ENCODE measurements at regions not wholly inside any gene's neighbourhood (a gene's known extent, or its start where the extent isn't known, plus 50 kb on each side); places are given as distances from the start of the nearest gene placed in this dataset.

GRCh38 chr17:73865831-73866230, 221.6 kb upstream of the SDK2 start:
- Mint-ChIP-seq H3K27me3 (ENCODE audit: insufficient read depth) (no peaks in the 10 kb centered on the region), H3K4me3 (no peak overlapping the region), H3K4me1 (ENCODE audit: low read depth) (no peaks in the 10 kb centered on the region), H3K36me3 (ENCODE audit: low read depth) (no peaks in the 10 kb centered on the region), H3K27ac (no peak overlapping the region), H3K9me3 (no peaks in the 10 kb centered on the region)
- DNase-seq (ENCODE audit: low spot score), result no peak
- intact Hi-C loops (cut with micrococcal nuclease), result no loop called here

GRCh38 chr17:73867056-73867455, 222.8 kb upstream of the SDK2 start:
- H3K4me3 Mint-ChIP-seq, result no peak overlapping the region
- no peaks in the 10 kb centered on the region for H3K9me3 Mint-ChIP-seq
- no peaks in the 10 kb centered on the region for H3K4me1 Mint-ChIP-seq (ENCODE audit: low read depth)
- peaks cover under 1% of the 10 kb centered on the region for H3K27me3 Mint-ChIP-seq (ENCODE audit: insufficient read depth)
- no peaks in the 10 kb centered on the region for H3K36me3 Mint-ChIP-seq (ENCODE audit: low read depth)
- DNase-seq (ENCODE audit: low spot score), result no peak
- intact Hi-C loops (cut with micrococcal nuclease), result no loop called here
- H3K27ac Mint-ChIP-seq, result no peak overlapping the region

GRCh38 chr17:73870068-73870467, 225.8 kb upstream of the SDK2 start:
- Mint-ChIP-seq H3K4me3 (no peak overlapping the region), H3K9me3 (no peaks in the 10 kb centered on the region)
- DNase-seq (ENCODE audit: low spot score), result no peak

GRCh38 chr17:73870473-73870872, 226.2 kb upstream of the SDK2 start:
- H3K4me3 Mint-ChIP-seq, result no peak overlapping the region
- H3K36me3 Mint-ChIP-seq (ENCODE audit: low read depth), result no peaks in the 10 kb centered on the region
- intact Hi-C loops (cut with micrococcal nuclease), result no loop called here
- no peak overlapping the region for H3K27ac Mint-ChIP-seq
- H3K4me1 Mint-ChIP-seq (ENCODE audit: low read depth), result no peaks in the 10 kb centered on the region
- peaks cover 2% of the 10 kb centered on the region for H3K27me3 Mint-ChIP-seq (ENCODE audit: insufficient read depth)
- DNase-seq (ENCODE audit: low spot score), result no peak
- no peaks in the 10 kb centered on the region for H3K9me3 Mint-ChIP-seq

More at GRCh38 chr17:73870068-73870467, 225.8 kb upstream of the SDK2 start:
- Mint-ChIP-seq H3K27me3 (ENCODE audit: insufficient read depth) (peaks cover 2% of the 10 kb centered on the region), H3K4me1 (ENCODE audit: low read depth) (no peaks in the 10 kb centered on the region), H3K27ac (no peak overlapping the region), H3K36me3 (ENCODE audit: low read depth) (no peaks in the 10 kb centered on the region)
- intact Hi-C loops (cut with micrococcal nuclease), result no loop called here

GRCh38 chr17:73872816-73873215, 228.6 kb upstream of the SDK2 start:
- no peaks in the 10 kb centered on the region for H3K36me3 Mint-ChIP-seq (ENCODE audit: low read depth)
- H3K27ac Mint-ChIP-seq, result no peak overlapping the region
- DNase-seq (ENCODE audit: low spot score), result no peak
- peaks cover 2% of the 10 kb centered on the region for H3K27me3 Mint-ChIP-seq (ENCODE audit: insufficient read depth)
- no peak overlapping the region for H3K4me3 Mint-ChIP-seq
- no peaks in the 10 kb centered on the region for H3K9me3 Mint-ChIP-seq
- no peaks in the 10 kb centered on the region for H3K4me1 Mint-ChIP-seq (ENCODE audit: low read depth)
- intact Hi-C loops (cut with micrococcal nuclease), result no loop called here

GRCh38 chr17:73874008-73874720, 229.9 kb upstream of the SDK2 start:
- Mint-ChIP-seq H3K36me3 (ENCODE audit: low read depth) (no peaks in the 10 kb centered on the region), H3K27ac (no peak overlapping the region), H3K4me1 (ENCODE audit: low read depth) (no peaks in the 10 kb centered on the region), H3K27me3 (ENCODE audit: insufficient read depth) (peaks cover 2% of the 10 kb centered on the region), H3K9me3 (no peaks in the 10 kb centered on the region), H3K4me3 (no peak overlapping the region)
- intact Hi-C loops (cut with micrococcal nuclease), result no loop called here
- DNase-seq (ENCODE audit: low spot score), result no peak

- H3K27ac Mint-ChIP-seq, result no peak overlapping the region
- no peaks in the 10 kb centered on the region for H3K4me1 Mint-ChIP-seq (ENCODE audit: low read depth)
- H3K4me3 Mint-ChIP-seq, result no peak overlapping the region
- intact Hi-C loops (cut with micrococcal nuclease), result no loop called here
- H3K9me3 Mint-ChIP-seq, result no peaks in the 10 kb centered on the region
- H3K27me3 Mint-ChIP-seq (ENCODE audit: insufficient read depth), result peaks cover 2% of the 10 kb centered on the region
- DNase-seq (ENCODE audit: low spot score), result no peak
- no peaks in the 10 kb centered on the region for H3K36me3 Mint-ChIP-seq (ENCODE audit: low read depth)
Observed at GRCh38 chr17:73875346-73875745, 231.1 kb upstream of the SDK2 start.

GRCh38 chr17:73877962-73878361, 233.7 kb upstream of the SDK2 start:
- H3K27ac Mint-ChIP-seq, result no peak overlapping the region
- H3K9me3 Mint-ChIP-seq, result no peaks in the 10 kb centered on the region
- H3K4me1 Mint-ChIP-seq (ENCODE audit: low read depth), result no peaks in the 10 kb centered on the region
- no peak overlapping the region for H3K4me3 Mint-ChIP-seq
- intact Hi-C loops (cut with micrococcal nuclease), result no loop called here
- no peak for DNase-seq (ENCODE audit: low spot score)
- H3K36me3 Mint-ChIP-seq (ENCODE audit: low read depth), result no peaks in the 10 kb centered on the region
- H3K27me3 Mint-ChIP-seq (ENCODE audit: insufficient read depth), result no peaks in the 10 kb centered on the region

GRCh38 chr17:73878923-73879322, 234.7 kb upstream of the SDK2 start:
- no peak for DNase-seq (ENCODE audit: low spot score)
- H3K36me3 Mint-ChIP-seq (ENCODE audit: low read depth), result no peaks in the 10 kb centered on the region
- H3K27me3 Mint-ChIP-seq (ENCODE audit: insufficient read depth), result peaks cover 2% of the 10 kb centered on the region
- H3K4me1 Mint-ChIP-seq (ENCODE audit: low read depth), result no peaks in the 10 kb centered on the region
- H3K4me3 Mint-ChIP-seq, result no peak overlapping the region
- intact Hi-C loops (cut with micrococcal nuclease), result no loop called here
- H3K27ac Mint-ChIP-seq, result no peak overlapping the region
- no peaks in the 10 kb centered on the region for H3K9me3 Mint-ChIP-seq

GRCh38 chr17:73879987-73880386, 235.7 kb upstream of the SDK2 start:
- H3K4me1 Mint-ChIP-seq (ENCODE audit: low read depth), result no peaks in the 10 kb centered on the region
- peaks cover 3% of the 10 kb centered on the region for H3K27me3 Mint-ChIP-seq (ENCODE audit: insufficient read depth)
- H3K36me3 Mint-ChIP-seq (ENCODE audit: low read depth), result no peaks in the 10 kb centered on the region
- no peaks in the 10 kb centered on the region for H3K9me3 Mint-ChIP-seq
- no peak for DNase-seq (ENCODE audit: low spot score)
- intact Hi-C loops (cut with micrococcal nuclease), result no loop called here
- no peak overlapping the region for H3K27ac Mint-ChIP-seq
- no peak overlapping the region for H3K4me3 Mint-ChIP-seq

GRCh38 chr17:73882590-73882989, 238.3 kb upstream of the SDK2 start:
- no peak for DNase-seq (ENCODE audit: low spot score)
- Mint-ChIP-seq H3K27ac (no peak overlapping the region), H3K9me3 (no peaks in the 10 kb centered on the region), H3K4me3 (no peak overlapping the region), H3K36me3 (ENCODE audit: low read depth) (no peaks in the 10 kb centered on the region), H3K4me1 (ENCODE audit: low read depth) (no peaks in the 10 kb centered on the region), H3K27me3 (ENCODE audit: insufficient read depth) (peaks cover 3% of the 10 kb centered on the region)
- intact Hi-C loops (cut with micrococcal nuclease), result no loop called here

GRCh38 chr17:73883175-73883574, 238.9 kb upstream of the SDK2 start:
- H3K4me3 Mint-ChIP-seq, result no peak overlapping the region
- no peak overlapping the region for H3K27ac Mint-ChIP-seq
- intact Hi-C loops (cut with micrococcal nuclease), result no loop called here
- no peaks in the 10 kb centered on the region for H3K9me3 Mint-ChIP-seq
- H3K4me1 Mint-ChIP-seq (ENCODE audit: low read depth), result no peaks in the 10 kb centered on the region
- DNase-seq (ENCODE audit: low spot score), result no peak
- no peaks in the 10 kb centered on the region for H3K36me3 Mint-ChIP-seq (ENCODE audit: low read depth)
- H3K27me3 Mint-ChIP-seq (ENCODE audit: insufficient read depth), result peaks cover 3% of the 10 kb centered on the region

GRCh38 chr17:73887739-73888138, 243.5 kb upstream of the SDK2 start:
- DNase-seq (ENCODE audit: low spot score), result no peak
- Mint-ChIP-seq H3K27me3 (ENCODE audit: insufficient read depth) (peaks cover 3% of the 10 kb centered on the region), H3K36me3 (ENCODE audit: low read depth) (no peaks in the 10 kb centered on the region), H3K27ac (no peak overlapping the region), H3K4me1 (ENCODE audit: low read depth) (no peaks in the 10 kb centered on the region), H3K4me3 (no peak overlapping the region), H3K9me3 (no peaks in the 10 kb centered on the region)
- intact Hi-C loops (cut with micrococcal nuclease), result no loop called here

GRCh38 chr17:73888862-73889261, 244.6 kb upstream of the SDK2 start:
- H3K4me3 Mint-ChIP-seq, result no peak overlapping the region
- intact Hi-C loops (cut with micrococcal nuclease), result no loop called here
- H3K27me3 Mint-ChIP-seq (ENCODE audit: insufficient read depth), result peaks cover 6% of the 10 kb centered on the region
- no peak overlapping the region for H3K27ac Mint-ChIP-seq
- DNase-seq (ENCODE audit: low spot score), result no peak
- H3K4me1 Mint-ChIP-seq (ENCODE audit: low read depth), result no peaks in the 10 kb centered on the region
- H3K36me3 Mint-ChIP-seq (ENCODE audit: low read depth), result no peaks in the 10 kb centered on the region
- no peaks in the 10 kb centered on the region for H3K9me3 Mint-ChIP-seq
